ENCODE measurements at regions not wholly inside any gene's neighbourhood (a gene's known extent, or its start where the extent isn't known, plus 50 kb on each side); places are given as distances from the start of the nearest gene placed in this dataset.

DNA sequence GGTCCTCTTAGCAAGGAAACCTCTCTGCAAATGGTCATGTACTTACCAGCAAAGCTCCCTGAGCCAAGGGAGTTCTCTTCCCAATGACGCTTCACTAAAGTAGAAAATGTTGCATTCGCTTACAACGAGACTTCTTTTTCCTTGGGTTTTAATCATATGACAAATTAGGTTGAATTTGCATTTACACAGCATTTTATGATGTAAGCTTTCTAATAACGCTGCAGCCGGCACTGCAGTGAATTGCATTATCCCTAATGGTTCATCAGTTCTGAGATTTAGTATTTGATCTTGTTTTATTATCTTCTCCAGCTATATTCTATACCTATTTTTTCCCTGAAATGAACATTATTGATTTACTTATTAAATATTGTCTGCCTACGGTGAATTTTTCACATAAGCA, 339.3 kb upstream of the PFKP start:
- TF ChIP-seq RCOR1 (IDR thresholded peaks at IDR 0.05; ENCODE audit: insufficient replicate concordance, low read length) (no peak), SMC3 (IDR thresholded peaks at IDR 0.05; ENCODE audit: low read depth, low read length) (no peak), RFX5 (IDR thresholded peaks at IDR 0.05; ENCODE audit: low read depth, low read length) (no peak), RAD21 (IDR thresholded peaks at IDR 0.05; ENCODE audit: low read length) (no peak), NFE2L2 (IDR thresholded peaks at IDR 0.05; ENCODE audit: low read depth, low read length) (no peak), MAZ (IDR thresholded peaks at IDR 0.05; ENCODE audit: borderline replicate concordance, low read depth, low read length) (no peak), BHLHE40 (IDR thresholded peaks at IDR 0.05; ENCODE audit: low read depth, low read length) (no peak), POLR2A (IDR thresholded peaks at IDR 0.05; ENCODE audit: low read depth, low read length) (no peak), MXI1 (IDR thresholded peaks at IDR 0.05; ENCODE audit: borderline replicate concordance, low read depth, low read length) (no peak)
- TF ChIP-seq, protein P1, sequence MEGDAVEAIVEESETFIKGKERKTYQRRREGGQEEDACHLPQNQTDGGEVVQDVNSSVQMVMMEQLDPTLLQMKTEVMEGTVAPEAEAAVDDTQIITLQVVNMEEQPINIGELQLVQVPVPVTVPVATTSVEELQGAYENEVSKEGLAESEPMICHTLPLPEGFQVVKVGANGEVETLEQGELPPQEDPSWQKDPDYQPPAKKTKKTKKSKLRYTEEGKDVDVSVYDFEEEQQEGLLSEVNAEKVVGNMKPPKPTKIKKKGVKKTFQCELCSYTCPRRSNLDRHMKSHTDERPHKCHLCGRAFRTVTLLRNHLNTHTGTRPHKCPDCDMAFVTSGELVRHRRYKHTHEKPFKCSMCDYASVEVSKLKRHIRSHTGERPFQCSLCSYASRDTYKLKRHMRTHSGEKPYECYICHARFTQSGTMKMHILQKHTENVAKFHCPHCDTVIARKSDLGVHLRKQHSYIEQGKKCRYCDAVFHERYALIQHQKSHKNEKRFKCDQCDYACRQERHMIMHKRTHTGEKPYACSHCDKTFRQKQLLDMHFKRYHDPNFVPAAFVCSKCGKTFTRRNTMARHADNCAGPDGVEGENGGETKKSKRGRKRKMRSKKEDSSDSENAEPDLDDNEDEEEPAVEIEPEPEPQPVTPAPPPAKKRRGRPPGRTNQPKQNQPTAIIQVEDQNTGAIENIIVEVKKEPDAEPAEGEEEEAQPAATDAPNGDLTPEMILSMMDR (conservative IDR thresholded peaks at IDR 0.05; ENCODE audit: low read depth, low read length): no peak
